Medulla oblongata (tissue), 1 donor: ENCODE measurements at regions not wholly inside any gene's neighbourhood (a gene's known extent, or its start where the extent isn't known, plus 50 kb on each side); places are given as distances from the start of the nearest gene placed in this dataset.
"Not testable (repeated sequence)": the region's sequence is repeated elsewhere in the genome, so short reads cannot be mapped to it uniquely, and the experiment has no call there.

ENCODE experiments used
- DNase-seq: peaks from one replicate; pipeline ENCODE4 v3.0.0-alpha.2; 2015; ENCODE audit errors: extremely low spot score

DNA sequence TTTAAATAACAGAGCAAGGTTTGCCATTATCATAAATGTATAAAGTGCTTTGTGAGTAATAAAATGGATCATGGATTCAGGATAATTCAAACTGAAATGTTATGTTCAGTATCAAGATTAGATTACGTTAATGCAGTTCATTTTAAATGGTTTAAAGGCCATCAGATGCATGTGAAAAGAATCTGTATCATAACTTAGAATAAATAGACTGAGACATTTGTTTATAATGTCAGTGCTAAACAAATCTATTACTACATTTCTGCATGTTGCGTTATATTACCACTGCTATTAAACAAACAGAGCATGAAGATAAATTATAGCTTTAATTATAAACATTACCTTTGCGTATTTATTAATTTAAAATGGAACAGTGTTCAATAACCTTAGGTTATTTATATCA, 160.2 kb downstream of the TOX3 start:
- DNase-seq: no peak

- DNase-seq: no peak
These were observed 162.6 kb downstream of the TOX3 start for GRCh38 chr16:52384378-52384777.

GRCh38 chr16:52383640-52384292, 163.2 kb downstream of the TOX3 start:
- DNase-seq: no peak

DNA sequence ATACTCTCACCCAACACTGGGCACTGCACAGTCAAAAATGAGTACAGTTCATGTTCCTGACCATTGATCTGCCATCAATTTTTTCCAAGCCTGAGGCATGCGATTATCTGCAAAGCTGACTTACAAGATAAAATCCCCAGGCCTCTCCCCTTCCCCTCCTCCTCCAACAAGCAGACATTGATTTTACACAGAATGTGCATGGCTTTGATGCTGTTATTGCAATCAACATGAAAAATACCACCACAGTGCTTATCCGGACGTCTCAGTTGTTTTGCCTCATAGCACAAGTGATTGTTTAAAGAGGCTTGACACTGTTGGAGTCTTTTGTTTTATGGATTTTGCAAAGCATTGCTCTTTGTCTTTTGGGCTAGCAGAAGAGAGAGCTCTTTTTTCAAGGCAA, 163.8 kb downstream of the TOX3 start:
- no peak for DNase-seq

GRCh38 chr16:52379551-52379950, 167.4 kb downstream of the TOX3 start:
- DNase-seq: no peak

DNA sequence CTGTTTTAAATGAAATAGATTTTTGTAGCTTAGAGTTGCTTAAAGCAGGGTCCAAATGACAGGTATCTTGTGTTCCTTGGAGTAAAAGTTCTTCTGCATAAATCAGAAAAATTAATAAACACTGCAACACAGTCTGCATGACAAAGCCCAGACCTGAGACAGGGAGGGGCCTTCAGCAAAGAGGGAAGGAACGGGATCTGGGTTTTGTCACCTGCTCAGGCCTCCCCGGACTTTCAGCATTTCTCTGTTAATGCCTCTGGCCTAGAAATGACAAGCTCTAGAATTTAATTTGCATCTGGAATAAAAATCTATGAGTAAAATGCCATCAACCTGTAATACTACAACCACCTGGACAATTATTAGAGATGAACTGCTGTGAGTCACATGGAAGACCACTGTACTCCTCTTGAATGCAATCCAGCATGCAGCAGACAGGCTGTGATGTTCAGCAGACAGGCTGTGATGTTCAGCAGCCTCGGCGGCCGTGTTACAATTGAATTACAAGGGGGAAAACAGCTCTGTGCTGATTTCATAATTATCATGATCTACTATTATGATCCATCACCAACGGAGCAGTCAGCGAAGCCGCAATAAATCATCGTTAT, 170.2 kb downstream of the TOX3 start:
- no peak for DNase-seq

- DNase-seq: no peak
These were observed 174.6 kb downstream of the TOX3 start for GRCh38 chr16:52372313-52372712.

DNA sequence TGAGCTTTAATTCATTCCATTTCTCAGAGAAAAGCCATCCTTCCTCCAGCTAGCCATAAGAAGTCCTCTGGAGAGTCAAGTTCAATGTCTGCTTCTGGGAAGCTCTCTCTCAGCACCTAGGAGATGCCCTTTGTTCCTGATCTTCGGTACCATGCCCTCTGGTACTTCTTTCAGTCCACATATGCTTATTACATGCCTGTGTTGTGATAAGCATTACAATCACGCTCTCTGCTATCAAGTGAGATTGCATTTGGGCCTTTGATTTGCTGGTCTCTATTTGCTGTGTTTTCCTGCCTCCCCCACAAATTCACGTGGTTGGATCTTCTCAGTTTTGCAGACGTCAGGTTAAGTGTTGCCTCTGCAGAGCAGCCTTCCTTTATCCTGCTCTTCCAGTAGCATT, 178.1 kb downstream of the TOX3 start:
- no peak for DNase-seq

DNA sequence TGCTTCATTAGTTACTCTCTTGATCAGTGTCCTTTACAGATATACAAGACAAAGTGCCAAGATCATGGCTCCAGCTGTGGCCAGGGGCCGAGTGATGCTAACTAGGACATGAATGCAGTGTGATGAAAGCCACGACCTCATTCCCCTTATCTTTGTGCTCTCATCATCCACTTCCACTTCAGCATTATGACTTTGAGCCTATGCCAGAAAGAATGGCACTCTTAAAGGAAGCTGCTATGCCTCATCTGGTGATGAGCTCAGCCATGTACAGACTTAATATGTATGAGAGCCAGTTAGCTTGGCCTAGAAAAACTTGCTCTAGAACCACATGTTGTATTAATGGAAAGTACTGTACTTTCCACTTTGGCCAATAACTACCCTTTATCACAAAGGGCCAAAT, 179.1 kb downstream of the TOX3 start:
- DNase-seq: no peak

DNA sequence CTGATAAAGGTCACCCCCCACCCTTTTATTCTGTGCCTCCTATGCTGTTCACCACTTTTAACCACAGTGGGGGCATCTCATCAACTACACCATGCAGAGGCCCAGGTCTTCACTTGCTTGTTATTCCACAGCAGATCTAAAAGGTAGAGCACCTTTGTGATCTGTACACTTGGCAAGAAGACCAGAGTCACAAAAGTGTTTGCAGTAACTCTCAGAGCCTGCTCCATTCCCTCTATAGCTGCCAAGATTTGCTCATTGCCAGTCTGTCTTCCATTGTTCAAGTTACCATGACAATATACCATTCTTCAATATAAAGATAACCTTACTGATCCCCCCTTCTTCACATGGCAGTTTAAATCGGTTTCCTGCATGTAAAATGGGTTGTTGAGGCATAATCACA, 180.0 kb downstream of the TOX3 start:
- no peak for DNase-seq

- no peak for DNase-seq
These were observed 182.4 kb downstream of the TOX3 start for GRCh38 chr16:52364500-52364899.

DNA sequence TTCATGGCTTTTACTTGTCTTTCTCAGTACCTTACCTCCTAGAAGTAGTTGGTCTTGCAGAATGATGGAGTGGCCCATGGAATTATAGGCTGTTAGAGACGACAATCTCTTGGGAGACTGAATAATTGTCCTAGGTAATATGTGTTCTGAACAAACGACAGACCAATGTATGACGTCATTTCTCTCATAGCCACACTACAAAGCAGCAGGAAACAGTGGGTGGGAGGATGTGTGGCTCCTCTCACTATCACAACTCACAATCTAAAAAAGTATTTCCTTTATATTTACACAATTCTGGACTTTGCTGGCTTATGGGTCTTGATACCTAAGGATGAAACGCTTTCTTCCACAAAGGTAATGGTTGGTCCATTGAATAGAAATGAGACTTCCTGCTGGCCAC, 183.9 kb downstream of the TOX3 start:
- no peak for DNase-seq

- no peak for DNase-seq
These were observed 189.2 kb downstream of the TOX3 start for GRCh38 chr16:52357711-52358110.

DNA sequence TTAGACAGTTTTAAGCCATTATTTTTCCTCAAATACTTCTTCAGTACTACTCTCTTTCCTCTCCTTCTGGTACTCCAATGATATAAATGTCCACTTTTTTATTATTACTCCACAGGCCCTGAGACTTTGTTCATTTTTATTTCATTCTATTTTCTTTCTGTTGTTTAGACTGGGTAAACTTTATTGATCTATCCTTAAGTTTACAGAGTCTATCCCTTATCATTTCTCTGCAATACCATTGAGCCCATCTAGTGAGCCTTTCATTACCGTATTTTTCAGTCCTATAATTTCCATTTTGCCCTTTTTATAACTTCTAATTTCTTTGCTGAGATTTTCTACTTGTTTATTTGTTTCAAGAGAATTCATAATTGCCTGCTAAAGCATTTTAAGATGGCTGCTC, 193.7 kb downstream of the TOX3 start:
- DNase-seq: no peak

- DNase-seq: no peak
These were observed 195.5 kb downstream of the TOX3 start for GRCh38 chr16:52351451-52351850.

GRCh38 chr16:52350031-52350642, 196.8 kb downstream of the TOX3 start:
- DNase-seq: no peak

GRCh38 chr16:52346709-52347108, 200.2 kb downstream of the TOX3 start:
- no peak for DNase-seq

- not testable (repeated sequence) for DNase-seq
These were observed 213.3 kb downstream of the TOX3 start for GRCh38 chr16:52333673-52334072.

GRCh38 chr16:52320930-52321439, 226.0 kb downstream of the TOX3 start:
- no peak for DNase-seq

GRCh38 chr16:52318302-52319009, 228.5 kb downstream of the TOX3 start:
- no peak for DNase-seq

DNA sequence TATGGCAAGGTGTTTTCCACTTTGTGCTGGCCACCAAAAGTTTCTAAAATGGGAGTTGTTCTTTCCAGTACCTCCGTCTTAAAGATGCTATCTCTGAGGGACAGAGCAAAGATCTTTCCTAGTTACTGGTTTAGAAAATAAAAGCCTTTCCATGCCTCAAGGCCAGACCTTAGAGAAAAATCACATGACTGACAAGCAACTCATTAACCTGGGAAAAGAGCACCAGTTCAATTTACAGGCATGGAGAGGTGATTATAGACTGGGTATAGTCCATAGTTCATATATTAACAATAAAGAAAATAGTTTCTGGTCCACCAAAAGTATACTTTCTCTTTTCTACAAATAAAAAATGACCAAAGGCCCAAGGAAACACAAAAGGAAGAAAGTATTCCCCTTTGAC, 230.7 kb downstream of the TOX3 start:
- DNase-seq: no peak

DNA sequence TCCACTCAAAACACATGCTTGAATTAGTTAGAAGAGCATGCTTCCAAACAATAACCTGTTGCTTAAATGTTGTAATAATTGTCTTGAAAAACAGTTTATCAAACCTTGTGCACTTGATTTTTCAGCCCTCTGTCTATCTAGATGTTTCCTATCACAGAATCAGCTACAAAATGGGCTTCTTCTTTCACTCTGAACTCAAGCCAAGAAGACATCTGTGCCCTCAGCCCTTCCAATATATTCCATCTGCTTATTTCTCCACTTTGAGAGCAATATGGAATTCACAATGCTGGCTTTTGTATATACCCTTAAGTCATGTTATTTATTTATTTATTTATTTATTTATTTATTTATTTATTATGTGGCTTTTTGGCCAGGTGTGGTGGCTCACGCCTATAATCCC, 234.2 kb downstream of the TOX3 start:
- no peak for DNase-seq
